ENCODE measurements at regions not wholly inside any gene's neighbourhood (a gene's known extent, or its start where the extent isn't known, plus 50 kb on each side); places are given as distances from the start of the nearest gene placed in this dataset.

DNA sequence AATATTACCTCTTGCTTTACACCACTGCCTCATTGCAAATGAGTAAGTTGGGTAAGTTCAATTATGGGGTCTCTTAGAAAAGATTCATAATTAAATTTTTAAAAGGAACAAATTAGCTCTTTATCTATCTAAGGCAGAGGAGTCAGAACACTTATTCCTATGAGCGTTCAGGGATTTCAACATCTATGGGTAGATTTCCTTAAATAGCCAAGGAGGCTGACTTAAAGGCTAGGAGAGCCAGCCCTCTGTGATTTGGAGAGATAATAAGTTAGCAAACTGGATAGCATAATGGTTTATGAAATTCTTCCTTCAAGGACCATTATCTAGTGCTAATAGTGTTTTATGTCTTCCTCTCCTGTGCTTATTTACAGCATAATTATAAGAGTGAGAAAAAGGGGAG is 387.7 kb downstream of the STK39 start:
- TF ChIP-seq POLR2A (IDR thresholded peaks at IDR 0.05) = no peak
- TF ChIP-seq, protein P1, sequence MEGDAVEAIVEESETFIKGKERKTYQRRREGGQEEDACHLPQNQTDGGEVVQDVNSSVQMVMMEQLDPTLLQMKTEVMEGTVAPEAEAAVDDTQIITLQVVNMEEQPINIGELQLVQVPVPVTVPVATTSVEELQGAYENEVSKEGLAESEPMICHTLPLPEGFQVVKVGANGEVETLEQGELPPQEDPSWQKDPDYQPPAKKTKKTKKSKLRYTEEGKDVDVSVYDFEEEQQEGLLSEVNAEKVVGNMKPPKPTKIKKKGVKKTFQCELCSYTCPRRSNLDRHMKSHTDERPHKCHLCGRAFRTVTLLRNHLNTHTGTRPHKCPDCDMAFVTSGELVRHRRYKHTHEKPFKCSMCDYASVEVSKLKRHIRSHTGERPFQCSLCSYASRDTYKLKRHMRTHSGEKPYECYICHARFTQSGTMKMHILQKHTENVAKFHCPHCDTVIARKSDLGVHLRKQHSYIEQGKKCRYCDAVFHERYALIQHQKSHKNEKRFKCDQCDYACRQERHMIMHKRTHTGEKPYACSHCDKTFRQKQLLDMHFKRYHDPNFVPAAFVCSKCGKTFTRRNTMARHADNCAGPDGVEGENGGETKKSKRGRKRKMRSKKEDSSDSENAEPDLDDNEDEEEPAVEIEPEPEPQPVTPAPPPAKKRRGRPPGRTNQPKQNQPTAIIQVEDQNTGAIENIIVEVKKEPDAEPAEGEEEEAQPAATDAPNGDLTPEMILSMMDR (IDR thresholded peaks at IDR 0.05) = no peak
